BLaER1 treated with 17β-estradiol and CSF1 and Interleukin-3, amounts not matched to agents 10 nM and 100 nM (cell line): ENCODE measurements at regions not wholly inside any gene's neighbourhood (a gene's known extent, or its start where the extent isn't known, plus 50 kb on each side); places are given as distances from the start of the nearest gene placed in this dataset.
A peak's percentile ranks its signal among the peaks of the same experiment; 100 is the strongest.

Experiments used
- H3K27ac ChIP-seq, 11 experiments: shearing (Covaris generic); formaldehyde crosslinking; 2 replicates each; pipeline ENCODE4 v1.8.1; 2022
- H3K27me3 ChIP-seq, 11 experiments: shearing (Covaris generic); formaldehyde crosslinking; 2 replicates each; pipeline ENCODE4 v1.8.1; 2022
- H3K36me3 ChIP-seq, 11 experiments: shearing (Covaris generic); formaldehyde crosslinking; 2 replicates each; pipeline ENCODE4 v1.8.1; 2022
- H3K4me1 ChIP-seq, 10 experiments: shearing (Covaris generic); formaldehyde crosslinking; 2 replicates each; pipeline ENCODE4 v1.8.1; 2022
- H3K4me2 ChIP-seq, 11 experiments: shearing (Covaris generic); formaldehyde crosslinking; 2 replicates each; pipeline ENCODE4 v1.8.1; 2022
- H3K4me3 ChIP-seq, 10 experiments: shearing (Covaris generic); formaldehyde crosslinking; 2 replicates each; pipeline ENCODE4 v1.8.1; 2022
- H3K9ac ChIP-seq, 11 experiments: shearing (Covaris generic); formaldehyde crosslinking; 2 replicates each; pipeline ENCODE4 v1.8.1; 2022
- H3K9me3 ChIP-seq, 11 experiments: shearing (Covaris generic); formaldehyde crosslinking; replicated peaks in 1 of 11; 2 replicates each; pipeline ENCODE4 v1.8.1; 2022
- H4K20me1 ChIP-seq, 11 experiments: shearing (Covaris generic); formaldehyde crosslinking; 2 replicates each; pipeline ENCODE4 v1.8.1; 2022
- Cebpa-rat ChIP-seq, 11 experiments: shearing (Covaris generic); IDR thresholded peaks; 2 replicates each; pipeline ENCODE4 v1.8.1; 2022

GRCh38 chr20:57783956-57784837, 74.4 kb upstream of the PMEPA1 start:
- H3K4me3 ChIP-seq = no peak overlapping the region
- no peaks in the 10 kb centered on the region for H4K20me1 ChIP-seq
- H3K4me1 ChIP-seq = peaks cover 18 to 47% (median 42%) of the 10 kb centered on the region in 10 experiments
- peak overlapping the region in 9 of 11 experiments; percentile 21 to 87 (median 81); a peak in 18 of 22 replicates for H3K4me2 ChIP-seq
- H3K9ac ChIP-seq = no peak overlapping the region
- 0 out of 22 replicates have a peak, but pooled peaks cover 0 to 8% (median 0%) of the 10 kb centered on the region in 11 experiments for H3K27me3 ChIP-seq
- H3K27ac ChIP-seq = no peak overlapping the region
- H3K9me3 ChIP-seq = no peaks in the 10 kb centered on the region
- H3K36me3 ChIP-seq = no peaks in the 10 kb centered on the region
- TF ChIP-seq Cebpa-rat (IDR thresholded peaks at IDR 0.05) = no peak

- 0 out of 22 replicates have a peak, but pooled peaks cover 0 to 8% (median 0%) of the 10 kb centered on the region in 11 experiments for H3K27me3 ChIP-seq
- no peak overlapping the region for H3K4me3 ChIP-seq
- TF ChIP-seq Cebpa-rat (IDR thresholded peaks at IDR 0.05) = no peak
- H3K9ac ChIP-seq = peak overlapping the region in 4 of 11 experiments; percentile 25 to 64 (median 48); a peak in 6 of 22 replicates
- H3K4me1 ChIP-seq = peaks cover 11 to 46% (median 36%) of the 10 kb centered on the region in 10 experiments; a peak in 18 of 20 replicates
- peak overlapping the region in 4 of 11 experiments; percentile 30 to 66 (median 52); a peak in 6 of 22 replicates for H3K27ac ChIP-seq
- no peaks in the 10 kb centered on the region for H3K36me3 ChIP-seq
- H3K4me2 ChIP-seq = peak overlapping the region in 10 of 11 experiments; percentile 8 to 87 (median 80); a peak in 19 of 22 replicates
- no peaks in the 10 kb centered on the region for H3K9me3 ChIP-seq
- H4K20me1 ChIP-seq = no peaks in the 10 kb centered on the region
Observed at GRCh38 chr20:57783196-57783595, 73.4 kb upstream of the PMEPA1 start.

- peak in 2 of 11 experiments; percentile 42 to 61; a peak in 2 of 22 replicates for TF ChIP-seq Cebpa-rat (IDR thresholded peaks at IDR 0.05)
- H3K4me1 ChIP-seq = peaks cover 11 to 52% (median 37%) of the 10 kb centered on the region in 10 experiments; a peak in 18 of 20 replicates
- H4K20me1 ChIP-seq = no peaks in the 10 kb centered on the region
- H3K36me3 ChIP-seq = no peaks in the 10 kb centered on the region
- H3K27me3 ChIP-seq = 0 out of 22 replicates have a peak, but pooled peaks cover 0 to 8% (median 0%) of the 10 kb centered on the region in 11 experiments
- peak overlapping the region in 4 of 11 experiments; percentile 25 to 64 (median 48); a peak in 6 of 22 replicates for H3K9ac ChIP-seq
- H3K4me3 ChIP-seq = no peak overlapping the region
- H3K9me3 ChIP-seq = no peaks in the 10 kb centered on the region
- peak overlapping the region; percentile 8 to 87 (median 80); a peak in 20 of 22 replicates for H3K4me2 ChIP-seq
- peak overlapping the region in 4 of 11 experiments; percentile 30 to 66 (median 55); a peak in 6 of 22 replicates for H3K27ac ChIP-seq
Observed at GRCh38 chr20:57782631-57783041, 72.8 kb upstream of the PMEPA1 start.

GRCh38 chr20:57781901-57782300, 72.1 kb upstream of the PMEPA1 start:
- Histone ChIP-seq H3K4me1 (peaks cover 11 to 49% (median 37%) of the 10 kb centered on the region in 10 experiments; a peak in 18 of 20 replicates), H3K4me3 (no peak overlapping the region), H3K27ac (peak overlapping the region in 3 of 11 experiments; percentile 54 to 59 (median 56); a peak in 4 of 22 replicates), H3K27me3 (0 out of 22 replicates have a peak, but pooled peaks cover 0 to 8% (median 0%) of the 10 kb centered on the region in 11 experiments), H3K9me3 (no peaks in the 10 kb centered on the region), H4K20me1 (no peaks in the 10 kb centered on the region), H3K4me2 (peak overlapping the region in 8 of 11 experiments; percentile 63 to 87 (median 82); a peak in 15 of 22 replicates), H3K36me3 (no peaks in the 10 kb centered on the region), H3K9ac (0 out of 22 replicates have a peak overlapping the region, but pooled peaks of 1 of the 11 experiments have one; percentile 46)
- no peak for TF ChIP-seq Cebpa-rat (IDR thresholded peaks at IDR 0.05)

- no peak overlapping the region for H3K4me2 ChIP-seq
Observed at GRCh38 chr20:57780906-57781305, 71.1 kb upstream of the PMEPA1 start.

GRCh38 chr20:57780398-57780797, 70.6 kb upstream of the PMEPA1 start:
- no peak overlapping the region for H3K27ac ChIP-seq

More at GRCh38 chr20:57780906-57781305, 71.1 kb upstream of the PMEPA1 start:
- H3K9ac ChIP-seq = no peak overlapping the region
- H3K27me3 ChIP-seq = 0 out of 22 replicates have a peak, but pooled peaks cover 0 to 8% (median 0%) of the 10 kb centered on the region in 11 experiments
- no peaks in the 10 kb centered on the region for H4K20me1 ChIP-seq
- no peak for TF ChIP-seq Cebpa-rat (IDR thresholded peaks at IDR 0.05)
- no peak overlapping the region for H3K27ac ChIP-seq
- no peaks in the 10 kb centered on the region for H3K36me3 ChIP-seq
- H3K9me3 ChIP-seq = no peaks in the 10 kb centered on the region
- H3K4me3 ChIP-seq = no peak overlapping the region
- H3K4me1 ChIP-seq = peaks cover 11 to 48% (median 37%) of the 10 kb centered on the region in 10 experiments; a peak in 18 of 20 replicates

GRCh38 chr20:57779401-57780003, 69.7 kb upstream of the PMEPA1 start:
- Histone ChIP-seq H3K4me2 (no peak overlapping the region), H3K36me3 (no peaks in the 10 kb centered on the region), H3K4me1 (peaks cover 11 to 37% (median 30%) of the 10 kb centered on the region in 10 experiments; a peak in 18 of 20 replicates)

More at GRCh38 chr20:57780398-57780797, 70.6 kb upstream of the PMEPA1 start:
- Histone ChIP-seq H3K27me3 (0 out of 22 replicates have a peak, but pooled peaks cover 0 to 8% (median 0%) of the 10 kb centered on the region in 11 experiments), H3K36me3 (no peaks in the 10 kb centered on the region), H3K9me3 (peaks cover 0 to 3% (median 0%) of the 10 kb centered on the region in 11 experiments; a peak in 1 of 22 replicates), H3K4me1 (peaks cover 11 to 46% (median 35%) of the 10 kb centered on the region in 10 experiments; a peak in 18 of 20 replicates), H3K4me2 (no peak overlapping the region), H4K20me1 (no peaks in the 10 kb centered on the region), H3K9ac (no peak overlapping the region), H3K4me3 (no peak overlapping the region)
- TF ChIP-seq Cebpa-rat (IDR thresholded peaks at IDR 0.05) = no peak

GRCh38 chr20:57777911-57778310, 68.1 kb upstream of the PMEPA1 start:
- Histone ChIP-seq H3K4me3 (no peak overlapping the region), H3K9me3 (peaks cover 0 to 4% (median 0%) of the 10 kb centered on the region in 11 experiments; a peak in 1 of 22 replicates), H4K20me1 (no peaks in the 10 kb centered on the region; a peak in 1 of 22 replicates), H3K4me2 (peak overlapping the region in 6 of 11 experiments; percentile 5 to 51 (median 29); a peak in 8 of 22 replicates), H3K36me3 (no peaks in the 10 kb centered on the region), H3K9ac (no peak overlapping the region), H3K4me1 (peaks cover 9 to 30% (median 20%) of the 10 kb centered on the region in 10 experiments), H3K27ac (no peak overlapping the region), H3K27me3 (0 out of 22 replicates have a peak, but pooled peaks cover 0 to 7% (median 0%) of the 10 kb centered on the region in 11 experiments)
- TF ChIP-seq Cebpa-rat (IDR thresholded peaks at IDR 0.05) = no peak

More at GRCh38 chr20:57779401-57780003, 69.7 kb upstream of the PMEPA1 start:
- H3K4me3 ChIP-seq = no peak overlapping the region
- H4K20me1 ChIP-seq = no peaks in the 10 kb centered on the region
- TF ChIP-seq Cebpa-rat (IDR thresholded peaks at IDR 0.05) = no peak
- no peak overlapping the region for H3K27ac ChIP-seq
- H3K27me3 ChIP-seq = 0 out of 22 replicates have a peak, but pooled peaks cover 0 to 8% (median 0%) of the 10 kb centered on the region in 11 experiments
- no peak overlapping the region for H3K9ac ChIP-seq
- peaks cover 0 to 4% (median 0%) of the 10 kb centered on the region in 11 experiments; a peak in 1 of 22 replicates for H3K9me3 ChIP-seq
